ENCODE measurements at regions not wholly inside any gene's neighbourhood (a gene's known extent, or its start where the extent isn't known, plus 50 kb on each side); places are given as distances from the start of the nearest gene placed in this dataset.
"Not testable (repeated sequence)": the region's sequence is repeated elsewhere in the genome, so short reads cannot be mapped to it uniquely, and the experiment has no call there.

DNA sequence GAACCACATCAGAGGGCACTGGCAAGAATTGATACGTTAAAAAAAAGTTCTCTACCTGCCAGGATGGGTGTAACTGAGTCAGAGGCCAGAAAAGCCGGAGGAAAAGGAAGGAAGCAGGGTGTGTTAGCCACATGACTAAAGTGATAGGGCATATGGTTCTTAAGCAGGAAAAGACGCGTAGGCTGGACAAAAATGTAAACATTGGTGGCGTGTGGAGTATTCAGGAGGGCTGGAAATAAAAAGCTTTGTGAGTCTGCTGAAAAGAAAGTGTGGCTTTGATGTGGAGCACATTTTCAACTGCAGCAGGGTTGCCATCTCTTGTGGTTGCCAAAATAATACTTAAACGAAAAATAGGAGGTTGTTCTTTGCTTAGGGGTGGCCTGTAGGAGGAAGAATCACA, 186.5 kb upstream of the RPL34 start:
- TF ChIP-seq, protein P1, sequence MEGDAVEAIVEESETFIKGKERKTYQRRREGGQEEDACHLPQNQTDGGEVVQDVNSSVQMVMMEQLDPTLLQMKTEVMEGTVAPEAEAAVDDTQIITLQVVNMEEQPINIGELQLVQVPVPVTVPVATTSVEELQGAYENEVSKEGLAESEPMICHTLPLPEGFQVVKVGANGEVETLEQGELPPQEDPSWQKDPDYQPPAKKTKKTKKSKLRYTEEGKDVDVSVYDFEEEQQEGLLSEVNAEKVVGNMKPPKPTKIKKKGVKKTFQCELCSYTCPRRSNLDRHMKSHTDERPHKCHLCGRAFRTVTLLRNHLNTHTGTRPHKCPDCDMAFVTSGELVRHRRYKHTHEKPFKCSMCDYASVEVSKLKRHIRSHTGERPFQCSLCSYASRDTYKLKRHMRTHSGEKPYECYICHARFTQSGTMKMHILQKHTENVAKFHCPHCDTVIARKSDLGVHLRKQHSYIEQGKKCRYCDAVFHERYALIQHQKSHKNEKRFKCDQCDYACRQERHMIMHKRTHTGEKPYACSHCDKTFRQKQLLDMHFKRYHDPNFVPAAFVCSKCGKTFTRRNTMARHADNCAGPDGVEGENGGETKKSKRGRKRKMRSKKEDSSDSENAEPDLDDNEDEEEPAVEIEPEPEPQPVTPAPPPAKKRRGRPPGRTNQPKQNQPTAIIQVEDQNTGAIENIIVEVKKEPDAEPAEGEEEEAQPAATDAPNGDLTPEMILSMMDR (IDR thresholded peaks at IDR 0.05): no peak
- Histone ChIP-seq H3K27me3 (no peaks in the 10 kb centered on the region), H3K36me3 (no peaks in the 10 kb centered on the region), H3K4me3 (no peak overlapping the region), H3K9me3 (no peaks in the 10 kb centered on the region), H3K4me1 (no peaks in the 10 kb centered on the region), H3K27ac (no peak overlapping the region)
- DNase-seq (ENCODE audit: low spot score): no peak

DNA sequence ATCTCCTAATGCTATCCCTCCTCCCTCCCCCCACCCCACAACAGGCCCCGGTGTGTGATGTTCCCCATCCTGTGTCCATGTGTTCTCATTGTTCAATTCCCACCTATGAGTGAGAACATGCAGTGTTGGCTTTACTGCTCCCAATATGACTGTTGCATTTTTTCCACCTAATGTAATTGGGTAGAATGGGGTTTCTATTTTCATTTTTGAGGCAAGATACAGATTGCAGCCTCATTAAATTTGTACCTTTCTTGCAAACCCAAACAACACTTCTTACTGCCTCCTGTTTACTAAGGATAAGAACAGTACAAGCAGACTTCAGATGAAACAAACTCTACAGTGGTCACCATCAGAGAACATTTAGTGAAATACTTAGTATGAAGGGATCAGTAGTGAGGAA, 187.0 kb upstream of the RPL34 start:
- not testable (repeated sequence) for H3K27ac ChIP-seq; H3K4me1 ChIP-seq; DNase-seq (ENCODE audit: low spot score); H3K27me3 ChIP-seq; H3K9me3 ChIP-seq; H3K36me3 ChIP-seq; H3K4me3 ChIP-seq

DNA sequence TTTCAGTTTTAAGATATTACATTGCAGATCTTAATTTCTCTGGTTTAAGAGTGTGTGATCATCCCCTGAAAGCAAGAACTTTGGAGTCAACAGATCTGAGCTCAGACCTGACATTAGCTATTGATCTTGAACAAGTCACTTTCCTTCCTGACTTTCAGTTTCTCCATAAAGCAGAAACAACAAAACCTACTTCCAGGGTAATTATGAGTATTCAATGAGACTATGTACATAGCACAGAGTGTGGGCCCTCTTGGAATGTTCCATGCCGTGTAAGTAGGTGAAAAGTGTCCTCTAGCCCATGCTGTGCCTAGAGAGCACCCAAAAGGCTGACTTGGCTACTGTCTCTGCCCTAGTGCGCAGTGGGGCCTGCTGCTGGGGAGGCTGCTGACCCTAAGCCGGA, 188.0 kb upstream of the RPL34 start:
- Histone ChIP-seq H3K9me3 (no peaks in the 10 kb centered on the region), H3K36me3 (no peaks in the 10 kb centered on the region), H3K4me3 (no peak overlapping the region), H3K27me3 (no peaks in the 10 kb centered on the region), H3K27ac (no peak overlapping the region), H3K4me1 (no peaks in the 10 kb centered on the region)
- TF ChIP-seq, protein P1 (IDR thresholded peaks at IDR 0.05): no peak
- DNase-seq (ENCODE audit: low spot score): no peak

GRCh38 chr4:108431986-108432385, 188.4 kb upstream of the RPL34 start:
- Histone ChIP-seq H3K9me3 (no peaks in the 10 kb centered on the region), H3K4me1 (no peaks in the 10 kb centered on the region), H3K36me3 (no peaks in the 10 kb centered on the region), H3K27ac (no peak overlapping the region), H3K27me3 (no peaks in the 10 kb centered on the region), H3K4me3 (no peak overlapping the region)
- TF ChIP-seq, protein P1 (IDR thresholded peaks at IDR 0.05): no peak
- DNase-seq (ENCODE audit: low spot score): no peak

DNA sequence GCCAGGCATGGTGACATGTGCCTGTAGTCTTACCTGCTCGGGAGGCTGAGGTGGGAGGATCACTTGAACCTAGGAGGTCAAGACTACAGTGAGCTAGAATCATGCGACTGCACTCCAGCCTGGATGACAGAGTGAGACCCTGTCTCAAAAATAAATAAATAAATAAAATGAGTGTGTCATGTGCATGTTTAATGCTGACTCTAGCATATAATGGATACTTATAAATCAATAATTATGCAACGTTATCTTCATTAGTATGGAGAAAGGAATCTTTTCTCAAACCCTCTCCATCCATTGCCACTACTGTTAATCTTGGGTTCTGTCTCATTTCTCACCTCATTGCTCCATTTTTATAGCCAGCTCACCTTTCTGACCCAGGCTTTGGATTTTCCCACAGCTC, 189.5 kb upstream of the RPL34 start:
- no peaks in the 10 kb centered on the region for H3K36me3 ChIP-seq
- H3K4me1 ChIP-seq: no peaks in the 10 kb centered on the region
- H3K9me3 ChIP-seq: no peaks in the 10 kb centered on the region
- DNase-seq (ENCODE audit: low spot score): no peak
- no peak overlapping the region for H3K27ac ChIP-seq
- TF ChIP-seq, protein P1 (IDR thresholded peaks at IDR 0.05): no peak
- H3K4me3 ChIP-seq: no peak overlapping the region
- no peaks in the 10 kb centered on the region for H3K27me3 ChIP-seq

DNA sequence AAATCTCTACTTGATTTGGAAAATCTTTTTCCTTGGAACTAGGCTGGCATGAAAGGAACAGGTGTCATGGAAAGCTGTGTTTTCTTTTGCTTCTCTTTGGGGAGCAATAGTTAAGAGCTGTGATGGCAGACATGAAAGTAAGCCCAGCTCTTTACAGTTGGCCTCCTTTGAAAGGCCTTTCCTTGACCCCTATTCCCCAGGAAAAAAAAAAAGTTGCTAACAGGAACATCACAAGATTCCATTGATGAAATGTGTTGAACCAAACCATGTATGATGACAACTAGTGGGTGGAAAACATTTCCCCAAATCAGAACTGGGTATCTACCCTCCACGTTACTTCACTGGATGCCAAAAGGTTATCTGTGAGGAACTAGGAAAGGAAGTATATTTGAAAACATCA, 190.7 kb upstream of the RPL34 start:
- H3K27me3 ChIP-seq: no peaks in the 10 kb centered on the region
- TF ChIP-seq, protein P1 (IDR thresholded peaks at IDR 0.05): no peak
- DNase-seq (ENCODE audit: low spot score): no peak
- no peak overlapping the region for H3K4me3 ChIP-seq
- H3K9me3 ChIP-seq: no peaks in the 10 kb centered on the region
- H3K36me3 ChIP-seq: no peaks in the 10 kb centered on the region
- H3K27ac ChIP-seq: no peak overlapping the region
- no peaks in the 10 kb centered on the region for H3K4me1 ChIP-seq

Measured in right atrium auricular region (tissue), 2 donors.